ENCODE measurements at regions not wholly inside any gene's neighbourhood (a gene's known extent, or its start where the extent isn't known, plus 50 kb on each side); places are given as distances from the start of the nearest gene placed in this dataset.

- H3K9me3 ChIP-seq (ENCODE audit: low read depth, low read length, poor library complexity, severe bottlenecking), result no peaks in the 10 kb centered on the region
- CTCF ChIA-PET, result no interaction called here
- no peaks in the 10 kb centered on the region for H3K4me1 ChIP-seq (ENCODE audit: insufficient read depth, low read length, poor library complexity, severe bottlenecking)
- H3K4me3 ChIP-seq (ENCODE audit: low read depth, low read length, poor library complexity, severe bottlenecking), result no peak overlapping the region
- H3K27ac ChIP-seq (ENCODE audit: low read depth, low read length, poor library complexity, severe bottlenecking), result no peak overlapping the region
- POLR2A ChIA-PET (ENCODE audit: low non-redundant PET), result no interaction called here
- intact Hi-C loops (cut with micrococcal nuclease; ENCODE audit: unreplicated experiment), result no loop called here
- H3K36me3 ChIP-seq (ENCODE audit: insufficient read depth, low read length, poor library complexity, severe bottlenecking), result no peaks in the 10 kb centered on the region
- no peak for TF ChIP-seq CTCF (conservative IDR thresholded peaks at IDR 0.05; ENCODE audit: low read depth, low read length)
- TF ChIP-seq EZH2 (IDR thresholded peaks at IDR 0.05; ENCODE audit: borderline replicate concordance, low read depth, low read length, poor library complexity, severe bottlenecking), result no peak
- no peak for DNase-seq (ENCODE audit: low spot score)
- no peaks in the 10 kb centered on the region for H3K27me3 ChIP-seq (replicated peaks; ENCODE audit: insufficient read depth, low read depth, low read length, poor library complexity)
- no TSS peak for BruUV-seq (replicated peaks)
Measured at GRCh38 chr7:10429511-10429910, 544.2 kb upstream of the PHF14 start.

- H3K27me3 ChIP-seq (replicated peaks; ENCODE audit: insufficient read depth, low read depth, low read length, poor library complexity), result no peaks in the 10 kb centered on the region
- no peaks in the 10 kb centered on the region for H3K9me3 ChIP-seq (ENCODE audit: low read depth, low read length, poor library complexity, severe bottlenecking)
- H3K4me1 ChIP-seq (ENCODE audit: insufficient read depth, low read length, poor library complexity, severe bottlenecking), result no peaks in the 10 kb centered on the region
- ChIA-PET CTCF (no interaction called here), POLR2A (ENCODE audit: low non-redundant PET) (no interaction called here)
- no peak overlapping the region for H3K4me3 ChIP-seq (ENCODE audit: low read depth, low read length, poor library complexity, severe bottlenecking)
- H3K36me3 ChIP-seq (ENCODE audit: insufficient read depth, low read length, poor library complexity, severe bottlenecking), result no peaks in the 10 kb centered on the region
- DNase-seq (ENCODE audit: low spot score), result no peak
- BruUV-seq (replicated peaks), result no TSS peak
- no peak overlapping the region for H3K27ac ChIP-seq (ENCODE audit: low read depth, low read length, poor library complexity, severe bottlenecking)
- intact Hi-C loops (cut with micrococcal nuclease; ENCODE audit: unreplicated experiment), result no loop called here
- TF ChIP-seq CTCF (conservative IDR thresholded peaks at IDR 0.05; ENCODE audit: low read depth, low read length) (no peak), EZH2 (IDR thresholded peaks at IDR 0.05; ENCODE audit: borderline replicate concordance, low read depth, low read length, poor library complexity, severe bottlenecking) (no peak)
Measured at GRCh38 chr7:10436302-10436701, 537.4 kb upstream of the PHF14 start.

GRCh38 chr7:10439027-10439426 lies 534.6 kb upstream of the PHF14 start:
- TF ChIP-seq CTCF (conservative IDR thresholded peaks at IDR 0.05; ENCODE audit: low read depth, low read length) (no peak), EZH2 (IDR thresholded peaks at IDR 0.05; ENCODE audit: borderline replicate concordance, low read depth, low read length, poor library complexity, severe bottlenecking) (no peak)
- intact Hi-C loops (cut with micrococcal nuclease; ENCODE audit: unreplicated experiment), result no loop called here
- DNase-seq (ENCODE audit: low spot score), result no peak
- H3K27ac ChIP-seq (ENCODE audit: low read depth, low read length, poor library complexity, severe bottlenecking), result no peak overlapping the region
- H3K27me3 ChIP-seq (replicated peaks; ENCODE audit: insufficient read depth, low read depth, low read length, poor library complexity), result no peaks in the 10 kb centered on the region
- H3K9me3 ChIP-seq (ENCODE audit: low read depth, low read length, poor library complexity, severe bottlenecking), result no peaks in the 10 kb centered on the region
- CTCF ChIA-PET, result no interaction called here
- BruUV-seq (replicated peaks), result no TSS peak
- no peaks in the 10 kb centered on the region for H3K4me1 ChIP-seq (ENCODE audit: insufficient read depth, low read length, poor library complexity, severe bottlenecking)
- no peak overlapping the region for H3K4me3 ChIP-seq (ENCODE audit: low read depth, low read length, poor library complexity, severe bottlenecking)
- no peaks in the 10 kb centered on the region for H3K36me3 ChIP-seq (ENCODE audit: insufficient read depth, low read length, poor library complexity, severe bottlenecking)
- POLR2A ChIA-PET (ENCODE audit: low non-redundant PET), result no interaction called here
